Nephron progenitor cell (in vitro differentiated cells): ENCODE measurements at regions not wholly inside any gene's neighbourhood (a gene's known extent, or its start where the extent isn't known, plus 50 kb on each side); places are given as distances from the start of the nearest gene placed in this dataset.

Experiments used
- DNase-seq: peaks from one replicate; pipeline ENCODE4 v3.0.0; 2021
- H3K27ac Mint-ChIP-seq: 2 replicates; pipeline ENCODE4 v1.8.0; 2021; ENCODE audit warnings: mild to moderate bottlenecking, moderate library complexity, mixed read lengths
- H3K27me3 Mint-ChIP-seq: 2 replicates; pipeline ENCODE4 v1.8.0; 2021; ENCODE audit warnings: mild to moderate bottlenecking, low read depth, mixed read lengths; ENCODE audit not compliant: poor library complexity
- H3K36me3 Mint-ChIP-seq: 2 replicates; pipeline ENCODE4 v1.8.0; 2021; ENCODE audit warnings: low read depth, mixed read lengths
- H3K4me1 Mint-ChIP-seq: 2 replicates; pipeline ENCODE4 v1.8.0; 2021; ENCODE audit warnings: mixed read lengths
- H3K4me3 Mint-ChIP-seq: 2 replicates; pipeline ENCODE4 v1.8.0; 2021; ENCODE audit warnings: mild to moderate bottlenecking, moderate library complexity, mixed read lengths
- H3K9me3 Mint-ChIP-seq: 2 replicates; pipeline ENCODE4 v1.8.0; 2021; ENCODE audit warnings: mild to moderate bottlenecking, moderate library complexity, mixed read lengths
- CTCF ChIP-seq: fragments of 200-600 bp; sonication (generic); IDR thresholded peaks from 2 replicates; pipeline ENCODE4 v1.5.0; 2021; ENCODE audit warnings: antibody characterized with exemption

- no peak for DNase-seq
- H3K4me1 Mint-ChIP-seq = peaks cover 52% of the 10 kb centered on the region
- no peak overlapping the region for H3K27ac Mint-ChIP-seq
- H3K9me3 Mint-ChIP-seq = no peaks in the 10 kb centered on the region
- H3K36me3 Mint-ChIP-seq = no peaks in the 10 kb centered on the region
- no peak for TF ChIP-seq CTCF
- H3K4me3 Mint-ChIP-seq = no peak overlapping the region
- peaks cover 10% of the 10 kb centered on the region for H3K27me3 Mint-ChIP-seq
Measured at GRCh38 chr10:69733791-69734261, 67.9 kb upstream of the COL13A1 start.

- peaks cover 10% of the 10 kb centered on the region for H3K27me3 Mint-ChIP-seq
- H3K27ac Mint-ChIP-seq = no peak overlapping the region
- no peaks in the 10 kb centered on the region for H3K36me3 Mint-ChIP-seq
- H3K9me3 Mint-ChIP-seq = no peaks in the 10 kb centered on the region
- no peak overlapping the region for H3K4me3 Mint-ChIP-seq
- DNase-seq = no peak
- TF ChIP-seq CTCF = no peak
- H3K4me1 Mint-ChIP-seq = peaks cover 53% of the 10 kb centered on the region
Measured at GRCh38 chr10:69734416-69734796, 67.3 kb upstream of the COL13A1 start.

GRCh38 chr10:69734797-69735468 lies 66.8 kb upstream of the COL13A1 start:
- peaks cover 53% of the 10 kb centered on the region for H3K4me1 Mint-ChIP-seq
- no peak overlapping the region for H3K27ac Mint-ChIP-seq
- no peak for DNase-seq
- no peaks in the 10 kb centered on the region for H3K36me3 Mint-ChIP-seq
- TF ChIP-seq CTCF = no peak
- no peaks in the 10 kb centered on the region for H3K9me3 Mint-ChIP-seq
- no peak overlapping the region for H3K4me3 Mint-ChIP-seq
- peaks cover 10% of the 10 kb centered on the region for H3K27me3 Mint-ChIP-seq

GRCh38 chr10:69736886-69737641 lies 64.6 kb upstream of the COL13A1 start:
- no peaks in the 10 kb centered on the region for H3K9me3 Mint-ChIP-seq
- peaks cover 42% of the 10 kb centered on the region for H3K4me1 Mint-ChIP-seq
- no peak for DNase-seq
- no peak for TF ChIP-seq CTCF
- H3K27me3 Mint-ChIP-seq = peaks cover 15% of the 10 kb centered on the region
- no peaks in the 10 kb centered on the region for H3K36me3 Mint-ChIP-seq
- H3K27ac Mint-ChIP-seq = no peak overlapping the region
- no peak overlapping the region for H3K4me3 Mint-ChIP-seq

GRCh38 chr10:69738071-69738470 lies 63.6 kb upstream of the COL13A1 start:
- no peaks in the 10 kb centered on the region for H3K36me3 Mint-ChIP-seq
- peaks cover 38% of the 10 kb centered on the region for H3K4me1 Mint-ChIP-seq
- peaks cover 16% of the 10 kb centered on the region for H3K27me3 Mint-ChIP-seq
- no peak for TF ChIP-seq CTCF
- DNase-seq = no peak
- no peak overlapping the region for H3K4me3 Mint-ChIP-seq
- H3K27ac Mint-ChIP-seq = no peak overlapping the region
- H3K9me3 Mint-ChIP-seq = no peaks in the 10 kb centered on the region
